IMR-90 (cell line): ENCODE measurements at regions not wholly inside any gene's neighbourhood (a gene's known extent, or its start where the extent isn't known, plus 50 kb on each side); places are given as distances from the start of the nearest gene placed in this dataset.

Experiments
- ATAC-seq: fragments of 200-7000 bp; cut with Tn5 transposase; 2 replicates; pipeline ENCODE4 v1.9.1; 2020; ENCODE audit warnings: low read depth, mild to moderate bottlenecking, moderate library complexity
- BruUV-seq: library from RNA; stranded (reverse); fragments of 400-500 nt; replicated peaks from 2 replicates; lab custom pipeline; 2021; lab: Mats Ljungman, UMichigan
- CTCF ChIA-PET: fragments of 300-600 bp; formaldehyde crosslinking; extraction: SDS; loops from one replicate; lab custom pipeline; 2021; ENCODE audit warnings: antibody characterized with exemption; lab: Yijun Ruan, JAX
- POLR2A ChIA-PET: fragments of 300-600 bp; sonication (Branson Sonifier 250); formaldehyde crosslinking; loops from one replicate; lab custom pipeline; 2022; ENCODE audit warnings: antibody characterized with exemption; ENCODE audit not compliant: unreplicated experiment; lab: Charles Lee
- DNase-seq: peaks from one replicate; pipeline ENCODE4 v3.0.0; 2013
- H2AFZ ChIP-seq: replicated peaks from 2 replicates; pipeline ENCODE3; 2013; ENCODE audit warnings: low read length, mild to moderate bottlenecking; ENCODE audit not compliant: poor library complexity
- H2AK5ac ChIP-seq: 2 replicates; pipeline ENCODE4 v1.6.1; 2013; ENCODE audit warnings: low read depth, low read length, inconsistent platforms
- H2AK9ac ChIP-seq: replicated peaks from 2 replicates; pipeline ENCODE3; 2013; ENCODE audit warnings: mild to moderate bottlenecking, low read depth, low read length, moderate library complexity; ENCODE audit not compliant: poor library complexity
- H2BK120ac ChIP-seq: 2 replicates; pipeline ENCODE4 v1.6.1; 2013; ENCODE audit warnings: low read depth, low read length, inconsistent platforms
- H2BK15ac ChIP-seq: 3 replicates; pipeline ENCODE4 v1.6.1; 2013; ENCODE audit warnings: low read depth, low read length, inconsistent platforms
- H2BK20ac ChIP-seq: 2 replicates; pipeline ENCODE4 v1.6.1; 2013; ENCODE audit warnings: low read depth, mild to moderate bottlenecking, inconsistent platforms, low read length, moderate library complexity
- H2BK5ac ChIP-seq: 2 replicates; pipeline ENCODE4 v1.6.1; 2013; ENCODE audit warnings: mild to moderate bottlenecking, low read depth, low read length, inconsistent platforms; ENCODE audit not compliant: poor library complexity, severe bottlenecking
- H3K14ac ChIP-seq: replicated peaks from 2 replicates; pipeline ENCODE4 v1.6.1; 2013; ENCODE audit warnings: low read depth, low read length, inconsistent platforms
- H3K18ac ChIP-seq: 2 replicates; pipeline ENCODE4 v1.6.1; 2013; ENCODE audit warnings: low read depth, low read length, control low read depth
- H3K23ac ChIP-seq: 2 replicates; pipeline ENCODE4 v1.6.1; 2013; ENCODE audit warnings: low read depth, low read length, inconsistent platforms
- H3K27ac ChIP-seq: 2 replicates; pipeline ENCODE4 v1.5.1; 2013; ENCODE audit warnings: mild to moderate bottlenecking, control low read depth, low read length; ENCODE audit not compliant: insufficient read depth
- H3K27me3 ChIP-seq: 2 replicates; pipeline ENCODE4 v1.6.1; 2013; ENCODE audit warnings: low read length; ENCODE audit not compliant: control insufficient read depth, insufficient read depth
- H3K36me3 ChIP-seq: 2 replicates; pipeline ENCODE4 v1.6.1; 2013; ENCODE audit warnings: low read length, mixed read lengths; ENCODE audit not compliant: control insufficient read depth, insufficient read depth
- H3K4ac ChIP-seq: 2 replicates; pipeline ENCODE4 v1.6.1; 2013; ENCODE audit warnings: low read depth, low read length, inconsistent platforms
- H3K4me1 ChIP-seq: 2 replicates; pipeline ENCODE4 v1.6.1; 2013; ENCODE audit warnings: low read length, mixed read lengths; ENCODE audit not compliant: control insufficient read depth, insufficient read depth
- H3K4me2 ChIP-seq: 2 replicates; pipeline ENCODE4 v1.6.1; 2013; ENCODE audit warnings: low read depth, mild to moderate bottlenecking, control low read depth, low read length, moderate library complexity
- H3K4me3 ChIP-seq: 2 replicates; pipeline ENCODE4 v1.5.1; 2013; ENCODE audit warnings: low read depth, mild to moderate bottlenecking, control low read depth, low read length, moderate library complexity; ENCODE audit not compliant: insufficient read depth
- H3K56ac ChIP-seq: 2 replicates; pipeline ENCODE4 v1.6.1; 2013; ENCODE audit warnings: low read length, inconsistent platforms; ENCODE audit not compliant: insufficient read depth; ENCODE audit errors: extremely low read depth
- H3K79me1 ChIP-seq, 2 experiments: 2 replicates each; pipeline ENCODE4 v1.6.1; 2013; ENCODE audit warnings: low read length in 2 of 2, inconsistent platforms in 1 of 2, low read depth in 1 of 2
- H3K9ac ChIP-seq: 2 replicates; pipeline ENCODE4 v1.6.1; 2013; ENCODE audit warnings: low read depth, low read length, control low read depth
- H3K9me1 ChIP-seq: 2 replicates; pipeline ENCODE4 v1.6.1; 2013; ENCODE audit warnings: low read length, inconsistent platforms; ENCODE audit not compliant: insufficient read depth
- H3K9me3 ChIP-seq: 2 replicates; pipeline ENCODE4 v1.6.1; 2013; ENCODE audit warnings: low read length; ENCODE audit not compliant: control insufficient read depth, insufficient read depth
- H4K20me1 ChIP-seq: 2 replicates; pipeline ENCODE4 v1.6.1; 2013; ENCODE audit warnings: low read length, inconsistent platforms; ENCODE audit not compliant: insufficient read depth
- H4K5ac ChIP-seq: 2 replicates; pipeline ENCODE4 v1.6.1; 2013; ENCODE audit warnings: mild to moderate bottlenecking, low read depth, low read length, control low read depth
- H4K8ac ChIP-seq, 2 experiments: 2 replicates each; pipeline ENCODE4 v1.6.1; 2013; ENCODE audit warnings: low read depth in 2 of 2, low read length in 2 of 2, control low read depth in 1 of 2, inconsistent platforms in 1 of 2
- H4K91ac ChIP-seq: 2 replicates; pipeline ENCODE4 v1.6.1; 2013; ENCODE audit warnings: low read depth, low read length, inconsistent platforms; ENCODE audit not compliant: insufficient read depth
- BHLHE40 ChIP-seq: fragments of 150-350 bp; IDR thresholded peaks from 2 replicates; pipeline ENCODE4 v1.6.1; 2016; ENCODE audit warnings: mild to moderate bottlenecking, low read depth, low read length
- CTCF ChIP-seq: conservative IDR thresholded peaks from 2 replicates; pipeline ENCODE4 v1.5.1; 2012; ENCODE audit warnings: mild to moderate bottlenecking, low read depth, low read length, improper control_type of control experiment
- FOS ChIP-seq: fragments of 150-350 bp; IDR thresholded peaks from 2 replicates; pipeline ENCODE4 v1.6.1; 2016; ENCODE audit warnings: low read depth, low read length
- MAFK ChIP-seq: IDR thresholded peaks from 2 replicates; pipeline ENCODE4 v1.6.1; 2012; ENCODE audit warnings: low read depth, low read length, improper control_type of control experiment
- MXI1 ChIP-seq: IDR thresholded peaks from 2 replicates; pipeline ENCODE4 v1.6.1; 2012; ENCODE audit warnings: low read depth, mild to moderate bottlenecking, low read length, moderate library complexity, borderline replicate concordance
- NFE2L2 ChIP-seq: fragments of 150-350 bp; IDR thresholded peaks from 2 replicates; pipeline ENCODE4 v1.6.1; 2016; ENCODE audit warnings: low read depth, mild to moderate bottlenecking, low read length
- RAD21 ChIP-seq: IDR thresholded peaks from 2 replicates; pipeline ENCODE4 v1.6.1; 2012; ENCODE audit warnings: low read length, improper control_type of control experiment
- RCOR1 ChIP-seq: IDR thresholded peaks from 2 replicates; pipeline ENCODE4 v1.6.1; 2012; ENCODE audit warnings: mild to moderate bottlenecking, low read length, improper control_type of control experiment; ENCODE audit not compliant: insufficient replicate concordance
- RFX5 ChIP-seq: IDR thresholded peaks from 2 replicates; pipeline ENCODE4 v1.8.0; 2012; ENCODE audit warnings: low read depth, mild to moderate bottlenecking, low read length, moderate library complexity
- SMC3 ChIP-seq: fragments of 150-350 bp; IDR thresholded peaks from 2 replicates; pipeline ENCODE4 v1.6.1; 2016; ENCODE audit warnings: low read depth, mild to moderate bottlenecking, antibody characterized with exemption, low read length, moderate library complexity
- WGBS, 2 experiments: methylation state at CpG; one replicate each; pipeline versions ENCODE4 v1.1.5 to v1.1.7; 2013; ENCODE audit warnings: missing lambda C conversion rate in 2 of 2; ENCODE audit not compliant: insufficient read length in 1 of 2; ENCODE audit errors: extremely low coverage in 2 of 2; 5-methylcytosine and 5-hydroxymethylcytosine counted together
- dilution Hi-C: fragments of 300-500 bp; cut with HindIII; formaldehyde crosslinking; loops from one replicate; pipeline ENCODE4 v1.14.3; 2018; ENCODE audit warnings: low sequenced_read_pairs; ENCODE audit not compliant: unreplicated experiment
- in situ Hi-C: fragments of 300-500 bp; cut with MboI; formaldehyde crosslinking; loops from 3 replicates; pipeline ENCODE4 v1.14.3; 2019; ENCODE audit warnings: low sequenced_read_pairs, inconsistent platforms, mixed read lengths
- intact Hi-C: fragments of 100-400 bp; cut with micrococcal nuclease; formaldehyde crosslinking; loops from 2 replicates; pipeline ENCODE4 v1.10.0; 2022
- TF ChIP-seq, protein P1 (sequence below): fragments of 150-350 bp; IDR thresholded peaks from 2 replicates; pipeline ENCODE4 v1.6.1; 2017; ENCODE audit warnings: mild to moderate bottlenecking, antibody characterized with exemption, low read length, low read depth

DNA sequence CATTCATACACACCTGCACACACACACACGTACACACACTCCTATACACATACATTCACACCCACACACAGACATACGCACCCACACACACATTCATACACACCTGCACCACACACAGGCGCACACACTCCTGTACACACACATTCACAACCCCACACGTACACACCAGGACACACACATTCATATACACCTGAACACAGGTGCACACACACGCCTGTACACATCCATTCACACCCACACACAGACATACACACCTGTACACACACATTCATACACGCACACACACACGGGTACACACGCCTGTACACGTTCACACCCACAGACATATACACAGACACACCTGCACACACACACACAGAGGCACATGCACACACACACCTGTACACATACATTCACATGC, 53.0 kb upstream of the PPP2R3B start:
- Histone ChIP-seq H3K9me3 (peaks cover 14% of the 10 kb centered on the region), H3K27me3 (peaks cover 4% of the 10 kb centered on the region), H2BK20ac (no peak overlapping the region), H2AFZ (no peak overlapping the region), H4K8ac (no peak overlapping the region), H3K4ac (no peak overlapping the region), H2BK15ac (no peak overlapping the region), H3K79me1 (no peaks in the 10 kb centered on the region), H3K56ac (no peak overlapping the region), H3K4me1 (no peaks in the 10 kb centered on the region), H3K36me3 (no peaks in the 10 kb centered on the region), H3K14ac (no peak overlapping the region), H3K4me3 (no peak overlapping the region), H2AK9ac (no peak overlapping the region), H3K23ac (no peak overlapping the region), H4K20me1 (no peaks in the 10 kb centered on the region), H2BK120ac (no peak overlapping the region), H4K91ac (no peak overlapping the region), H3K9me1 (no peaks in the 10 kb centered on the region), H3K4me2 (no peak overlapping the region), H3K27ac (no peak overlapping the region), H3K18ac (no peak overlapping the region), H4K5ac (no peak overlapping the region), H2BK5ac (no peak overlapping the region), H2AK5ac (no peak overlapping the region), H3K9ac (no peak overlapping the region)
- CTCF ChIA-PET = no interaction called here
- POLR2A ChIA-PET = no interaction called here
- ATAC-seq = no peak
- TF ChIP-seq SMC3 = no peak
- TF ChIP-seq MAFK = no peak
- no peak for TF ChIP-seq MXI1
- no peak for TF ChIP-seq BHLHE40
- TF ChIP-seq, protein P1, sequence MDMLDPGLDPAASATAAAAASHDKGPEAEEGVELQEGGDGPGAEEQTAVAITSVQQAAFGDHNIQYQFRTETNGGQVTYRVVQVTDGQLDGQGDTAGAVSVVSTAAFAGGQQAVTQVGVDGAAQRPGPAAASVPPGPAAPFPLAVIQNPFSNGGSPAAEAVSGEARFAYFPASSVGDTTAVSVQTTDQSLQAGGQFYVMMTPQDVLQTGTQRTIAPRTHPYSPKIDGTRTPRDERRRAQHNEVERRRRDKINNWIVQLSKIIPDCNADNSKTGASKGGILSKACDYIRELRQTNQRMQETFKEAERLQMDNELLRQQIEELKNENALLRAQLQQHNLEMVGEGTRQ = no peak
- TF ChIP-seq FOS = no peak
- no peak for TF ChIP-seq RFX5
- no peak for TF ChIP-seq NFE2L2
- TF ChIP-seq RCOR1 = no peak
- TF ChIP-seq CTCF = no peak
- no peak for TF ChIP-seq RAD21
- dilution Hi-C loops = no loop called here
- intact Hi-C loops = no loop called here
- BruUV-seq = no TSS peak
- no peak for DNase-seq
- 90% methylated on average over 2 of the region's 9 CpGs; no CpG with 5 or more reads in 1 of the 2 experiments for WGBS, 2 experiments
- in situ Hi-C loops = no loop called here
